ENCODE measurements at regions not wholly inside any gene's neighbourhood (a gene's known extent, or its start where the extent isn't known, plus 50 kb on each side); places are given as distances from the start of the nearest gene placed in this dataset.

DNA sequence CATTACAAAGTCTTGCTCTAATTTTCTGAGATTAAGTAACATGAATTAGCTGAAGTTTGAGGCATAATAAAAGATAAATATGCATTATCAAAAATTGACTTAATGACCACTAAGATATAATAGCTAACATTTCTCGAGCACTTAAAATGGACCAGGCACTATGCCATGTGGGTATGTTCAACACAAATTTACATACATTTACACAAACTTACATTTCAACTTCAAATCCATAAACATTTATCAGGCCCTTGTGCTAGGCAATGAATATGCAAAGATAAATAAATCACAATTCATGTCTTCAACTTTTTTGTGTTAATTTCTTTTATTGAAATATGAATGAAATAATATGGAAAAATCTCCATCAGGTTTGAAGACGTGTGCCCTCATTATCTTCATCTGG is 108.7 kb downstream of the GAS2L3 start:
- no TSS peak for BruUV-seq (replicated peaks)
- POLR2A ChIA-PET = no interaction called here
- Histone ChIP-seq H3K36me3 (ENCODE audit: control insufficient read depth, insufficient read depth, low read length) (no peaks in the 10 kb centered on the region), H3K9me3 (ENCODE audit: control insufficient read depth, insufficient read depth, low read depth, low read length) (no peaks in the 10 kb centered on the region), H3K27me3 (ENCODE audit: control insufficient read depth, insufficient read depth, low read length) (peaks cover 2% of the 10 kb centered on the region; the same call in 1 of the 2 replicates), H3K4me3 (ENCODE audit: low read depth in 2 of 2, low read length in 2 of 2) (no peak overlapping the region), H3K4me1 (ENCODE audit: control insufficient read depth, insufficient read depth, low read length) (no peaks in the 10 kb centered on the region), H3K27ac (ENCODE audit: low read length) (no peak overlapping the region)
- DNase-seq (ENCODE audit: low read depth, low spot score) (no peak), ATAC-seq (no peak)
- intact Hi-C loops (cut with micrococcal nuclease; ENCODE audit: unreplicated experiment) (no loop called here), in situ Hi-C loops (cut with HindIII; ENCODE audit: low pct_unique_long_range_greater_than_20kb, low sequenced_read_pairs) (no loop called here)
- CTCF ChIA-PET = no interaction called here
- TF ChIP-seq TCF7L2 (IDR thresholded peaks at IDR 0.05; ENCODE audit: low read depth, low read length) = no peak
- TF ChIP-seq, protein P1, sequence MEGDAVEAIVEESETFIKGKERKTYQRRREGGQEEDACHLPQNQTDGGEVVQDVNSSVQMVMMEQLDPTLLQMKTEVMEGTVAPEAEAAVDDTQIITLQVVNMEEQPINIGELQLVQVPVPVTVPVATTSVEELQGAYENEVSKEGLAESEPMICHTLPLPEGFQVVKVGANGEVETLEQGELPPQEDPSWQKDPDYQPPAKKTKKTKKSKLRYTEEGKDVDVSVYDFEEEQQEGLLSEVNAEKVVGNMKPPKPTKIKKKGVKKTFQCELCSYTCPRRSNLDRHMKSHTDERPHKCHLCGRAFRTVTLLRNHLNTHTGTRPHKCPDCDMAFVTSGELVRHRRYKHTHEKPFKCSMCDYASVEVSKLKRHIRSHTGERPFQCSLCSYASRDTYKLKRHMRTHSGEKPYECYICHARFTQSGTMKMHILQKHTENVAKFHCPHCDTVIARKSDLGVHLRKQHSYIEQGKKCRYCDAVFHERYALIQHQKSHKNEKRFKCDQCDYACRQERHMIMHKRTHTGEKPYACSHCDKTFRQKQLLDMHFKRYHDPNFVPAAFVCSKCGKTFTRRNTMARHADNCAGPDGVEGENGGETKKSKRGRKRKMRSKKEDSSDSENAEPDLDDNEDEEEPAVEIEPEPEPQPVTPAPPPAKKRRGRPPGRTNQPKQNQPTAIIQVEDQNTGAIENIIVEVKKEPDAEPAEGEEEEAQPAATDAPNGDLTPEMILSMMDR (IDR thresholded peaks at IDR 0.05) = no peak
- TF ChIP-seq SIN3A (IDR thresholded peaks at IDR 0.05; ENCODE audit: borderline replicate concordance, insufficient read depth, low read depth, low read length) = no peak
- TF ChIP-seq POLR2AphosphoS5 (IDR thresholded peaks at IDR 0.05; ENCODE audit: low read depth, low read length) = no peak
- TF ChIP-seq, protein P2, sequence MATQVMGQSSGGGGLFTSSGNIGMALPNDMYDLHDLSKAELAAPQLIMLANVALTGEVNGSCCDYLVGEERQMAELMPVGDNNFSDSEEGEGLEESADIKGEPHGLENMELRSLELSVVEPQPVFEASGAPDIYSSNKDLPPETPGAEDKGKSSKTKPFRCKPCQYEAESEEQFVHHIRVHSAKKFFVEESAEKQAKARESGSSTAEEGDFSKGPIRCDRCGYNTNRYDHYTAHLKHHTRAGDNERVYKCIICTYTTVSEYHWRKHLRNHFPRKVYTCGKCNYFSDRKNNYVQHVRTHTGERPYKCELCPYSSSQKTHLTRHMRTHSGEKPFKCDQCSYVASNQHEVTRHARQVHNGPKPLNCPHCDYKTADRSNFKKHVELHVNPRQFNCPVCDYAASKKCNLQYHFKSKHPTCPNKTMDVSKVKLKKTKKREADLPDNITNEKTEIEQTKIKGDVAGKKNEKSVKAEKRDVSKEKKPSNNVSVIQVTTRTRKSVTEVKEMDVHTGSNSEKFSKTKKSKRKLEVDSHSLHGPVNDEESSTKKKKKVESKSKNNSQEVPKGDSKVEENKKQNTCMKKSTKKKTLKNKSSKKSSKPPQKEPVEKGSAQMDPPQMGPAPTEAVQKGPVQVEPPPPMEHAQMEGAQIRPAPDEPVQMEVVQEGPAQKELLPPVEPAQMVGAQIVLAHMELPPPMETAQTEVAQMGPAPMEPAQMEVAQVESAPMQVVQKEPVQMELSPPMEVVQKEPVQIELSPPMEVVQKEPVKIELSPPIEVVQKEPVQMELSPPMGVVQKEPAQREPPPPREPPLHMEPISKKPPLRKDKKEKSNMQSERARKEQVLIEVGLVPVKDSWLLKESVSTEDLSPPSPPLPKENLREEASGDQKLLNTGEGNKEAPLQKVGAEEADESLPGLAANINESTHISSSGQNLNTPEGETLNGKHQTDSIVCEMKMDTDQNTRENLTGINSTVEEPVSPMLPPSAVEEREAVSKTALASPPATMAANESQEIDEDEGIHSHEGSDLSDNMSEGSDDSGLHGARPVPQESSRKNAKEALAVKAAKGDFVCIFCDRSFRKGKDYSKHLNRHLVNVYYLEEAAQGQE (IDR thresholded peaks at IDR 0.05; ENCODE audit: insufficient read depth in 1 of 2, low read depth in 2 of 2, low read length in 1 of 2) = no peak

DNA sequence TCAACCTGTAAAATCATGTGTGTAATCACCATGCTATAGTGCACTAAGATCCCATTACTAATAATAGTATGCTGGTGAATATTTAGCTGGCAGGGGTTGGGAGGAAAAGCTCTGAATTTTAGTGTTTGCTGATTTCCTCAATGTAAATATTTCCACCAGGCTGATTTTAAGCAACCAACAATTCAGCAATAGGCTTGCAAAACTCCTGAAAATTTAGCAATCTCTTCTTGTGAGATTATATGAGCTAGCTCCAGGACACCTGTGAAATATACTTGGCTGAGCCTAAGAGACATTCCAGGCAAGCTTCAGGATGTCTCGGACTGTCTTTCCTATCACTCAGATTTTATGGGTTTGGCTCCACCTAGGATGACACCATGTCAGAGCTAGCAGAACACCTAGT is 106.9 kb upstream of the ANO4 start:
- BruUV-seq (replicated peaks) = no TSS peak
- TF ChIP-seq POLR2AphosphoS5 (IDR thresholded peaks at IDR 0.05; ENCODE audit: low read depth, low read length) = no peak
- TF ChIP-seq, protein P1 (IDR thresholded peaks at IDR 0.05) = no peak
- TF ChIP-seq TCF7L2 (IDR thresholded peaks at IDR 0.05; ENCODE audit: low read depth, low read length) = no peak
- TF ChIP-seq, protein P2 (IDR thresholded peaks at IDR 0.05; ENCODE audit: insufficient read depth in 1 of 2, low read depth in 2 of 2, low read length in 1 of 2) = no peak
- TF ChIP-seq SIN3A (IDR thresholded peaks at IDR 0.05; ENCODE audit: borderline replicate concordance, insufficient read depth, low read depth, low read length) = no peak
- no peaks in the 10 kb centered on the region for H3K4me1 ChIP-seq (ENCODE audit: control insufficient read depth, insufficient read depth, low read length)
- DNase-seq (ENCODE audit: low read depth, low spot score) (no peak), ATAC-seq (no peak)
- no peak overlapping the region for H3K4me3 ChIP-seq (ENCODE audit: low read depth in 2 of 2, low read length in 2 of 2)
- no peak overlapping the region for H3K27ac ChIP-seq (ENCODE audit: low read length)
- in situ Hi-C loops (cut with HindIII; ENCODE audit: low pct_unique_long_range_greater_than_20kb, low sequenced_read_pairs) (no loop called here), intact Hi-C loops (cut with micrococcal nuclease; ENCODE audit: unreplicated experiment) (no loop called here)
- no peaks in the 10 kb centered on the region for H3K9me3 ChIP-seq (ENCODE audit: control insufficient read depth, insufficient read depth, low read depth, low read length)
- CTCF ChIA-PET = interaction anchor here (1.5 kb wide), 1 partner anchor 16 kb away, joined by 3 read pairs; no protein-coding TSS in a partner anchor
- peaks cover 2% of the 10 kb centered on the region; the same call in 1 of the 2 replicates for H3K27me3 ChIP-seq (ENCODE audit: control insufficient read depth, insufficient read depth, low read length)
- no peaks in the 10 kb centered on the region for H3K36me3 ChIP-seq (ENCODE audit: control insufficient read depth, insufficient read depth, low read length)
- POLR2A ChIA-PET = interaction anchor here (0.6 kb wide), 1 partner anchor 268 kb away, joined by 3 read pairs; no protein-coding TSS in a partner anchor
